Fibroblast of mammary gland (primary cell): ENCODE measurements at regions not wholly inside any gene's neighbourhood (a gene's known extent, or its start where the extent isn't known, plus 50 kb on each side); places are given as distances from the start of the nearest gene placed in this dataset.

Experiments used
- DNase-seq: peaks from one replicate; pipeline ENCODE4 v3.0.0-alpha.2; 2010; ENCODE audit warnings: low read depth
- H3K4me3 ChIP-seq: 2 replicates; pipeline ENCODE4 v1.5.1; 2011; ENCODE audit warnings: low read depth, mild to moderate bottlenecking, low read length, moderate library complexity; ENCODE audit not compliant: control insufficient read depth
- TF ChIP-seq, protein P1 (sequence below): conservative IDR thresholded peaks from 2 replicates; pipeline ENCODE4 v1.5.1; 2011; ENCODE audit warnings: low read depth, low read length, inconsistent platforms; ENCODE audit not compliant: control insufficient read depth, insufficient read depth

DNA sequence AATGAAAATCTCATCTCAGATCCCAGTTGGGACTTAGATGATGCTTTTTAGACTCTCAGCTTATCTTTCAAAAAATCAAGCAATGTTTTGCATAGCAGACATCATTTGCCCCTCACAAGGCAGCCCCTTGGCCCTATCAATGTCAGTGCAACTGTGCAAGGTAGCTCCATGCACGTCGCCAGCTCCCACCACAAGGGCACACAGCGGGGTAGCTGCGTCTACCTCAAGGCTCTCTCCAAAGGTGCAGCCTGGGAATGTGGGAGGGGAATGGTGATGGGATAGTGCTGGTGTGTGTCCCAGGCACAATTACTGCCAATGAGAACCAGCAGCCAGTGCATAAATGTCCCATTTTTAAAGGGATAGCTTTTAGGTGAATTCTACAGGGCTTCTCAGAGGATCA is 137.5 kb upstream of the SYNDIG1 start:
- H3K4me3 ChIP-seq = no peak overlapping the region
- DNase-seq = no peak
- TF ChIP-seq, protein P1, sequence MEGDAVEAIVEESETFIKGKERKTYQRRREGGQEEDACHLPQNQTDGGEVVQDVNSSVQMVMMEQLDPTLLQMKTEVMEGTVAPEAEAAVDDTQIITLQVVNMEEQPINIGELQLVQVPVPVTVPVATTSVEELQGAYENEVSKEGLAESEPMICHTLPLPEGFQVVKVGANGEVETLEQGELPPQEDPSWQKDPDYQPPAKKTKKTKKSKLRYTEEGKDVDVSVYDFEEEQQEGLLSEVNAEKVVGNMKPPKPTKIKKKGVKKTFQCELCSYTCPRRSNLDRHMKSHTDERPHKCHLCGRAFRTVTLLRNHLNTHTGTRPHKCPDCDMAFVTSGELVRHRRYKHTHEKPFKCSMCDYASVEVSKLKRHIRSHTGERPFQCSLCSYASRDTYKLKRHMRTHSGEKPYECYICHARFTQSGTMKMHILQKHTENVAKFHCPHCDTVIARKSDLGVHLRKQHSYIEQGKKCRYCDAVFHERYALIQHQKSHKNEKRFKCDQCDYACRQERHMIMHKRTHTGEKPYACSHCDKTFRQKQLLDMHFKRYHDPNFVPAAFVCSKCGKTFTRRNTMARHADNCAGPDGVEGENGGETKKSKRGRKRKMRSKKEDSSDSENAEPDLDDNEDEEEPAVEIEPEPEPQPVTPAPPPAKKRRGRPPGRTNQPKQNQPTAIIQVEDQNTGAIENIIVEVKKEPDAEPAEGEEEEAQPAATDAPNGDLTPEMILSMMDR = no peak

DNA sequence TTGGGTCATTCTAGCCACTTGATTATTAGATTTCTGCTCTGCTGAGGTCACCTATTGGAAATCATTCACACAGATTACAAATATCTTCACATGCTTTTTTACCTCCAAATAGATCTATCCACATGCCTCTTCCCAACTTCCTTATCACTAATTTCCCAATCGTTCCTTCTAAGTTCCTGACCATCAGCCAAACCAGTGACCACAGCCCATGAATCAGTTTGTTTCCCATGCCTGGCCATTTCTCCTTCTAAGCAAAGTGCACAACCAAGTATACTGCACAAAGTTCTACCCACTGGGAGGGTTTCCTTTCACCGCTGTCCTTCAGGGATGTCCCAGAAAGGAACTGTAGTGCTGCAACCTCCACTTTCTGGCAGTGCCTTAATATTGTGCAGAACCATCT is 140.5 kb upstream of the SYNDIG1 start:
- TF ChIP-seq, protein P1 = no peak
- peak; percentile 11 for DNase-seq
- no peak overlapping the region for H3K4me3 ChIP-seq

DNA sequence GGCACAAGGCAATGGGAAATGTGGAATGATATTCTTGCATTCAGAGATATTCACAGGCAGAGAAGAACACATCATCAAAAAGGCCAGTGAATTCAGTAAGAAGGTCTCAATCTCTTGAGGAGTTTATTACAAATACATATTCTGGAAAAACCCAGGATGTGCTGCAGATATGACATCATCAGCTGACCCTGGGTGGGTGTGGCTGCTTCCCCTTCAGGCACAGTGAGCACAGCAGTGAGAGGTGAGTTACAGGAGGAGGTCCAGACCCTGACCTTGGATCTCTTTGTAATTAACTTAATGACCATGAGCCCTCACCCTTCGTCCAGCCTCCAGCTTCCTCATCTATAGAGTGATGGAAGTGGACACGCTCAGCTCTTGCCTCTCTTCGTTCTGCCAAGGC is 147.5 kb upstream of the SYNDIG1 start:
- TF ChIP-seq, protein P1 = no peak
- no peak overlapping the region for H3K4me3 ChIP-seq
- DNase-seq = no peak

DNA sequence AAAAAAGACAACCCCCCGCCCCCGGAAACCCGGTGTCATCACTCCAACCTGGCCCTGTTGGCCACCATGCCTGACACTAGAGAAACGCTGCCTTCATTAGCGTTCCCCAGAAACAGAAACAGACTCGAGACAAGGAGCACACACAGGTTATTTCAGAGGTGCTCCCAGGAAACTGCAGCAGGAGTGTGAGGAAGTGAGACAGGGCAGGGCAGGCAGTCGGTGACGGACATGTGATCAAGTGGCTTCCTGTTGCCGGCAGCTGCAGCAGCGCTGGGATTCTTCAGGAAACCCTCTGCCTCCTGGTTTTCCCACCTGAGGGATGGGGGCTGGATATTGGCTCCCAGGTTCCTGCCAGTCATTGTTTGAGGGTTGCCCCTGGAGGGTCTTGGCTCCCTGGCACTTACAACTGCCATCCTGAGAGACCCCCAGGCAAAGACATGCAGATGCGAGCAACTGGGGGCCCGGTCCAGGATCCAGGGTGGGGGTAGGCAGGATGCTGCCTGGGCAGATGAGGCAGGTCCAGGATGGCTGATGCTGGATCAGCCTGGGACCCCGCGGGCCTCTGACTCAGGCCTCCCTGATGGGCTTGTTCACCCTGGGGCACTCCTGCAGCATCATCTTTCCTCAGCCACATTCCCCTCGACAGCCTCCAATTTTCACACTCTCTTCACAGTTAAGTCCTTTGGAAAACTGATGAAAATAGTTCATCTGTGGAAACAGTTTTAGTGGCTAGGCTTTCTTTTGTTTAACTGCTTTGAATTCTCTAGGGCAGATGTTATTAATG is 150.7 kb upstream of the SYNDIG1 start:
- DNase-seq = no peak
- H3K4me3 ChIP-seq = no peak overlapping the region
- TF ChIP-seq, protein P1 = no peak

DNA sequence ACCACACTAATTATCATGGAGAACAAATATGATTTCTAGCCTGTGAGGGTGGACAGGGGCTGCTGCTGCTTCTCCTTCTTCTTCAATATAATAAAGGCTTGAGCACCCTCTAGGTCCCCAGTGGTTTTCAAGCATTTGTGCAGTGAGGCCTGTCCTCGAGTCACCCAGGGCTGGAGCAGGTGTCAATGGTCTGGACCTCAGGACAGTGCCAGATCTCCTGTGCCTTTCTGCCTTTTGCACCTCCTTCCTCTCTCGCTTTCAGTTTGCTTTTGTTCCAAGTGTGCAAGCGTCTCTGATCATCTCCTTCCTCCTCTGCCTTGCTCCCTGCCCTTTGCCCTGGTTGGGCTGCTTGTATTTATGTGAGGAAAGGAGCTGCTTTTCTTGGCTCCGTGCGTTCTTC is 152.2 kb upstream of the SYNDIG1 start:
- no peak for DNase-seq
- H3K4me3 ChIP-seq = no peak overlapping the region
- TF ChIP-seq, protein P1 = no peak

DNA sequence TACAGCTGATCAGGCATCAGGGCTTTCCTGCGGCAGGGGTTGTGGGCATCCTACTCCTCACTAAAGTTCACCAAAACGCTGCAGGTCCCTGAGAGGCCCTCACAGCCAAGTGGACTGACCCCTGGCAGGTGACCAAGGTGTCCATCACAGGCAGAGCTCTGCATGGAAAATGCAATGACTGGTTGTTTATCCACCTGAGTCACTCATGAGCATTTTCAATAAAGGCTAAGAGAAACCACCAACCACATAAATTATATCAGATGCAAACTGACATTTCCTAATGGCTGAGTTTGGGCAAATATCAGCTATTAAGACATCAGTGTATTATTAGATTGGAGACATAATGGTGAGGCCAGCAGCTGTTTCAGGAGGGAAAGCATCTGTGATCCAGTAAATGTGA is 152.7 kb upstream of the SYNDIG1 start:
- DNase-seq = no peak
- H3K4me3 ChIP-seq = no peak overlapping the region
- TF ChIP-seq, protein P1 = no peak

DNA sequence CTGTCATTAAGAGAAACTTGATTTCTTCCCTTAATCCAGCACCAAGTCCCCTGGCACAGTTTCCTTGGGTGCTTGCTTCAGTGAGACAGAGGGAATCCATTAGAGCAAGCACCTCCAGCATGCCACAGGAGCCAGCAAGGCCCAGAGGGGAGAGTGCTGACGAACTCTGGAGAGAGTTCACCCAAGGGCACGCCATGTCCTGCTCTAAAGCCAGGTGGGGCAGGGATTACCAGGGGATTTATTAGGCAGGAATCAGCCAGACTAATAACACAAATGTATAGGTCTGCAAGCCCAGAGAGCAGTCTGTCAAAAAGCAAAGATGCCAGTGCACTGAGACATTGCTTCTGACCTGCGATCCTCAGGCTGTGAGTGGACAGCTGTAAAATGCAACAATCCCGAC is 155.4 kb upstream of the SYNDIG1 start:
- TF ChIP-seq, protein P1 = no peak
- DNase-seq = no peak
- H3K4me3 ChIP-seq = no peak overlapping the region
